SK-N-SH (cell line): ENCODE measurements at regions not wholly inside any gene's neighbourhood (a gene's known extent, or its start where the extent isn't known, plus 50 kb on each side); places are given as distances from the start of the nearest gene placed in this dataset.

Experiments used
- CTCF ChIA-PET: fragments of 300-600, 350-600 bp; formaldehyde crosslinking; extraction: SDS; loops from one replicate; lab custom pipeline; 2021; lab: Yijun Ruan, JAX
- POLR2A ChIA-PET: fragments of 350-600 bp; sonication (Branson Sonifier 250); formaldehyde crosslinking; extraction: SDS; loops from one replicate; lab custom pipeline; 2020; ENCODE audit warnings: antibody characterized with exemption, inconsistent platforms; lab: Yijun Ruan, JAX
- DNase-seq: peaks from one replicate; pipeline ENCODE4 v3.0.0; 2012
- H2AFZ ChIP-seq: fragments of 200-600 bp; sonication (generic); 2 replicates; pipeline ENCODE4 v1.8.1; 2016; ENCODE audit warnings: antibody characterized with exemption, mild to moderate bottlenecking, low read depth
- H3F3A ChIP-seq: fragments of 200-600 bp; sonication (generic); replicated peaks from 2 replicates; pipeline ENCODE3; 2016; ENCODE audit warnings: antibody characterized with exemption, mild to moderate bottlenecking; ENCODE audit not compliant: insufficient read depth
- H3K27ac ChIP-seq, 2 experiments: fragments of 200-500 bp in 1 of 2; fragments of 200-600 bp in 1 of 2; sonication (Bioruptor generic) in 1 of 2; sonication (generic), shearing (Covaris generic) in 1 of 2; 2 replicates each; pipeline versions ENCODE4 v1.5.1 to v1.6.1; 2014 to 2016; ENCODE audit warnings: low read depth in 2 of 2, inconsistent platforms in 1 of 2, low read length in 1 of 2, mild to moderate bottlenecking in 1 of 2, mixed read lengths in 1 of 2
- H3K27me3 ChIP-seq: fragments of 200-600 bp; sonication (generic), shearing (Covaris generic); 2 replicates; pipeline ENCODE4 v1.6.1; 2016; ENCODE audit warnings: mixed run types; ENCODE audit not compliant: insufficient read depth
- H3K36me3 ChIP-seq, 2 experiments: fragments of 200-500 bp in 1 of 2; fragments of 200-600 bp in 1 of 2; sonication (Bioruptor generic) in 1 of 2; sonication (generic) in 1 of 2; replicated peaks in 1 of 2; 2 replicates each; pipeline versions ENCODE3 to v1.5.1; 2014 to 2016; ENCODE audit warnings: low read length in 1 of 2, mild to moderate bottlenecking in 1 of 2; ENCODE audit not compliant: insufficient read depth in 2 of 2, control insufficient read depth in 1 of 2
- H3K4me1 ChIP-seq, 2 experiments: fragments of 200-500 bp in 1 of 2; fragments of 200-600 bp in 1 of 2; sonication (Bioruptor generic) in 1 of 2; sonication (generic), shearing (Covaris generic) in 1 of 2; 2 replicates each; pipeline versions ENCODE4 v1.5.1 to v1.6.1; 2014 to 2016; ENCODE audit warnings: low read depth in 1 of 2, low read length in 1 of 2, mixed run types in 1 of 2; ENCODE audit not compliant: insufficient read depth in 2 of 2, control insufficient read depth in 1 of 2
- H3K4me2 ChIP-seq: fragments of 200-600 bp; sonication (generic), shearing (Covaris generic); 2 replicates; pipeline ENCODE4 v1.6.1; 2017; ENCODE audit warnings: mixed run types
- H3K4me3 ChIP-seq, 2 experiments: fragments of 200-500 bp in 1 of 2; fragments of 200-600 bp in 1 of 2; sonication (Bioruptor generic) in 1 of 2; sonication (generic), shearing (Covaris generic) in 1 of 2; 2 replicates each; pipeline versions ENCODE4 v1.5.1 to v1.8.1; 2014 to 2016; ENCODE audit warnings: low read depth in 2 of 2, inconsistent platforms in 1 of 2, low read length in 1 of 2, mild to moderate bottlenecking in 1 of 2, mixed read lengths in 1 of 2, moderate library complexity in 1 of 2
- H3K79me2 ChIP-seq: fragments of 200-600 bp; sonication (generic); 2 replicates; pipeline ENCODE4 v1.8.1; 2017; ENCODE audit warnings: mild to moderate bottlenecking; ENCODE audit not compliant: insufficient read depth
- H3K9ac ChIP-seq: fragments of 200-600 bp; sonication (generic); 2 replicates; pipeline ENCODE4 v1.6.1; 2017; ENCODE audit warnings: mixed run types
- H3K9me2 ChIP-seq: fragments of 200-600 bp; sonication (generic); 2 replicates; pipeline ENCODE4 v1.6.1; 2017; ENCODE audit warnings: mixed run types
- H3K9me3 ChIP-seq: fragments of 200-600 bp; sonication (generic); 2 replicates; pipeline ENCODE4 v1.6.1; 2017; ENCODE audit warnings: mixed run types, mild to moderate bottlenecking, moderate library complexity
- H4K20me1 ChIP-seq: fragments of 200-600 bp; sonication (generic); 2 replicates; pipeline ENCODE4 v1.6.1; 2017; ENCODE audit warnings: mild to moderate bottlenecking, mixed run types; ENCODE audit not compliant: insufficient read depth
- CHD2 ChIP-seq: fragments of 150-350 bp; IDR thresholded peaks from 2 replicates; pipeline ENCODE4 v1.6.1; 2018; ENCODE audit warnings: low read length; ENCODE audit not compliant: partially characterized antibody
- FOSL2 ChIP-seq: IDR thresholded peaks from 2 replicates; pipeline ENCODE4 v1.4.0; 2012; ENCODE audit warnings: low read depth, mild to moderate bottlenecking, moderate library complexity, borderline replicate concordance
- FOXM1 ChIP-seq: IDR thresholded peaks from 2 replicates; pipeline ENCODE4 v1.4.0; 2012; ENCODE audit warnings: low read depth, mild to moderate bottlenecking
- GABPA ChIP-seq: IDR thresholded peaks from 2 replicates; pipeline ENCODE4 v1.4.0; 2012; ENCODE audit warnings: low read depth, mild to moderate bottlenecking
- GATA2 ChIP-seq: sonication (generic); formaldehyde crosslinking; IDR thresholded peaks from 2 replicates; pipeline ENCODE4 v1.5.0; 2020; ENCODE audit warnings: mild to moderate bottlenecking, missing genetic modification reagents
- MXI1 ChIP-seq: IDR thresholded peaks from 2 replicates; pipeline ENCODE4 v1.6.1; 2012; ENCODE audit warnings: mild to moderate bottlenecking, low read depth, low read length, improper control_type of control experiment
- NFIC ChIP-seq: IDR thresholded peaks from 2 replicates; pipeline ENCODE4 v1.4.0; 2012; ENCODE audit warnings: borderline replicate concordance
- NRF1 ChIP-seq: IDR thresholded peaks from 2 replicates; pipeline ENCODE4 v1.6.1; 2012; ENCODE audit warnings: low read depth, mild to moderate bottlenecking, low read length
- RAD21 ChIP-seq: IDR thresholded peaks from 2 replicates; pipeline ENCODE4 v1.6.1; 2012; ENCODE audit warnings: mild to moderate bottlenecking, low read length
- RXRA ChIP-seq: IDR thresholded peaks from 2 replicates; pipeline ENCODE4 v1.4.0; 2012; ENCODE audit warnings: low read depth, mild to moderate bottlenecking, borderline replicate concordance
- SIN3A ChIP-seq: IDR thresholded peaks from 2 replicates; pipeline ENCODE4 v1.6.1; 2012; ENCODE audit warnings: low read depth, mild to moderate bottlenecking, low read length, moderate library complexity, borderline replicate concordance
- TAF1 ChIP-seq: IDR thresholded peaks from 2 replicates; pipeline ENCODE4 v1.6.1; 2012; ENCODE audit warnings: low read depth, mild to moderate bottlenecking, low read length, moderate library complexity, borderline replicate concordance
- TCF12 ChIP-seq: IDR thresholded peaks from 2 replicates; pipeline ENCODE4 v1.4.0; 2012
- YY1 ChIP-seq: IDR thresholded peaks from 2 replicates; pipeline ENCODE4 v1.4.0; 2012; ENCODE audit warnings: low read depth, mild to moderate bottlenecking
- WGBS: methylation state at CpG from one replicate; pipeline ENCODE4 v1.1.6; 2017; ENCODE audit warnings: low lambda C conversion rate; 5-methylcytosine and 5-hydroxymethylcytosine counted together
- TF ChIP-seq, protein P1 (sequence below): IDR thresholded peaks from 2 replicates; pipeline ENCODE4 v1.6.1; 2012; ENCODE audit warnings: mild to moderate bottlenecking, low read depth, low read length, moderate library complexity
- TF ChIP-seq, protein P2 (sequence below): fragments of 150-350 bp; IDR thresholded peaks from 2 replicates; pipeline ENCODE4 v1.6.1; 2016; ENCODE audit warnings: mild to moderate bottlenecking, low read depth, low read length
- TF ChIP-seq, protein P3 (sequence below): fragments of 150-350 bp; IDR thresholded peaks from 2 replicates; pipeline ENCODE4 v1.6.1; 2017; ENCODE audit warnings: antibody characterized with exemption, low read length, low read depth, borderline replicate concordance

DNA sequence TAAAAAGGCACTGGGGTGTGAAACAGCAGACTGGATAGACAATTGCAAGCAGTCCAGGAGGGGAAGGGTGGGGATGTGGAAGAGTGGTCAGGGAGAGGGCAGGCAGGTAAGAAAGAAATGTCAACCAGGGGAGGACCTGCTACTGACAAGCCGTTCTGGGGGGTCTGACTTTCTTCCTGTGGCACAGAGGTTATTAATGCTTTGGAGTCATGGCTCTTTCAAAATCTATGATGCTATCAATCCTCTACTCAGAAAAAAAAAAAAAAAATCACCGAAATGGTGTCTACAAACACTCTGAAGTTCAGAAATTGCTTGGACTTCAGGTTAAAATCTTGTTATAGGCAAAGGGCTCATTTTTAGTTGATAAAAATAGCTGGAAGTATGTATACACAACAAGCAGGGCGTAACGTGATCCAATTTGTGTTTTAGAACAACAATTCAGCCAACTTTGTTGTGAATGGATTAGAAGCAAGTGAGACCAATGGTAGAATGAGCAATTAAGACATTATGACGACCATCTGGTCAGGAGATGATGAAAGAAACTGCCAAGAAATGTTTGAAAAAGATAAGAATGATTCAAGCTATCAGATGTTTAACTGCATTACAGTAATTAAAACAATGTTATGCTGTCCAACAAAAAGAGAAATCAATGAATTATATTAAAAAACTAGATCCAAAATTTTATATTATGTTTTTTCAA lies 255.2 kb downstream of the DEPDC1B start:
- TF ChIP-seq RAD21 (no peak), GABPA (no peak), FOXM1 (no peak), MXI1 (no peak), RXRA (no peak), GATA2 (CRISPR knock-in tag) (no peak), NRF1 (no peak)
- TF ChIP-seq, protein P1, sequence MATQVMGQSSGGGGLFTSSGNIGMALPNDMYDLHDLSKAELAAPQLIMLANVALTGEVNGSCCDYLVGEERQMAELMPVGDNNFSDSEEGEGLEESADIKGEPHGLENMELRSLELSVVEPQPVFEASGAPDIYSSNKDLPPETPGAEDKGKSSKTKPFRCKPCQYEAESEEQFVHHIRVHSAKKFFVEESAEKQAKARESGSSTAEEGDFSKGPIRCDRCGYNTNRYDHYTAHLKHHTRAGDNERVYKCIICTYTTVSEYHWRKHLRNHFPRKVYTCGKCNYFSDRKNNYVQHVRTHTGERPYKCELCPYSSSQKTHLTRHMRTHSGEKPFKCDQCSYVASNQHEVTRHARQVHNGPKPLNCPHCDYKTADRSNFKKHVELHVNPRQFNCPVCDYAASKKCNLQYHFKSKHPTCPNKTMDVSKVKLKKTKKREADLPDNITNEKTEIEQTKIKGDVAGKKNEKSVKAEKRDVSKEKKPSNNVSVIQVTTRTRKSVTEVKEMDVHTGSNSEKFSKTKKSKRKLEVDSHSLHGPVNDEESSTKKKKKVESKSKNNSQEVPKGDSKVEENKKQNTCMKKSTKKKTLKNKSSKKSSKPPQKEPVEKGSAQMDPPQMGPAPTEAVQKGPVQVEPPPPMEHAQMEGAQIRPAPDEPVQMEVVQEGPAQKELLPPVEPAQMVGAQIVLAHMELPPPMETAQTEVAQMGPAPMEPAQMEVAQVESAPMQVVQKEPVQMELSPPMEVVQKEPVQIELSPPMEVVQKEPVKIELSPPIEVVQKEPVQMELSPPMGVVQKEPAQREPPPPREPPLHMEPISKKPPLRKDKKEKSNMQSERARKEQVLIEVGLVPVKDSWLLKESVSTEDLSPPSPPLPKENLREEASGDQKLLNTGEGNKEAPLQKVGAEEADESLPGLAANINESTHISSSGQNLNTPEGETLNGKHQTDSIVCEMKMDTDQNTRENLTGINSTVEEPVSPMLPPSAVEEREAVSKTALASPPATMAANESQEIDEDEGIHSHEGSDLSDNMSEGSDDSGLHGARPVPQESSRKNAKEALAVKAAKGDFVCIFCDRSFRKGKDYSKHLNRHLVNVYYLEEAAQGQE = no peak
- TF ChIP-seq, protein P2, sequence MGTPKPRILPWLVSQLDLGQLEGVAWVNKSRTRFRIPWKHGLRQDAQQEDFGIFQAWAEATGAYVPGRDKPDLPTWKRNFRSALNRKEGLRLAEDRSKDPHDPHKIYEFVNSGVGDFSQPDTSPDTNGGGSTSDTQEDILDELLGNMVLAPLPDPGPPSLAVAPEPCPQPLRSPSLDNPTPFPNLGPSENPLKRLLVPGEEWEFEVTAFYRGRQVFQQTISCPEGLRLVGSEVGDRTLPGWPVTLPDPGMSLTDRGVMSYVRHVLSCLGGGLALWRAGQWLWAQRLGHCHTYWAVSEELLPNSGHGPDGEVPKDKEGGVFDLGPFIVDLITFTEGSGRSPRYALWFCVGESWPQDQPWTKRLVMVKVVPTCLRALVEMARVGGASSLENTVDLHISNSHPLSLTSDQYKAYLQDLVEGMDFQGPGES = no peak
- no peaks in the 10 kb centered on the region for H3K79me2 ChIP-seq
- no peaks in the 10 kb centered on the region for H3K27me3 ChIP-seq
- POLR2A ChIA-PET = no interaction called here
- no peak overlapping the region for H3K9ac ChIP-seq
- no peaks in the 10 kb centered on the region for H3K9me3 ChIP-seq
- H3K4me2 ChIP-seq = no peak overlapping the region
- no peaks in the 10 kb centered on the region for H3K36me3 ChIP-seq
- H3K4me3 ChIP-seq = no peak overlapping the region
- H3K4me1 ChIP-seq = no peaks in the 10 kb centered on the region; a peak in 1 of 4 replicates
- WGBS = 51% methylated on average over 5 of the region's 5 CpGs
- H2AFZ ChIP-seq = no peak overlapping the region
- H4K20me1 ChIP-seq = no peaks in the 10 kb centered on the region
- no peak for DNase-seq
- no peaks in the 10 kb centered on the region for H3K9me2 ChIP-seq
- no peaks in the 10 kb centered on the region for H3F3A ChIP-seq
- H3K27ac ChIP-seq = no peak overlapping the region
- CTCF ChIA-PET = interaction anchor here (0.6 kb wide), 1 partner anchor 11 kb away, joined by 4 read pairs; no protein-coding TSS in a partner anchor

DNA sequence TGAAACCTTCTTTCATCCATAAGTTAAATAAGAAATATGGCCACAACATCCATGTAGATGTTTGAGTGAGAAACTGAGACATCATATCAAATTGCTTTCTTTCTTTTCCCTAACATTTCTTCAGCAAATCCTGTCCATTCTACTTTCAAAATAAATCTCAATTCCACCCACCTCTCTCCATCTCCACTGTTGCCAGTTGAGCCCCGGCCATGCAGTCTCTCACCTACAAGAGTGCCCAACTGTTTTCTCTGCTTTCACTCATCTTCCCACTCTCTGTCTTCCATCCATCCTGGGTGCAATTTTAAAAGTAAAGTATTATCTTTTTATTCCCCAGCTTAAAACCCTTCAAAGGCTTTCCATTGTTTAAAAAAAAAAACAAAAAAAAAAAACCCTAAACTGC lies 260.4 kb downstream of the DEPDC1B start:
- DNase-seq = no peak
- Histone ChIP-seq H3K4me1 (no peaks in the 10 kb centered on the region; a peak in 1 of 4 replicates), H3K79me2 (no peaks in the 10 kb centered on the region), H3K36me3 (no peaks in the 10 kb centered on the region), H3K9me2 (no peaks in the 10 kb centered on the region), H3K4me2 (no peak overlapping the region), H3K27ac (no peak overlapping the region), H4K20me1 (no peaks in the 10 kb centered on the region), H3F3A (no peaks in the 10 kb centered on the region), H3K4me3 (no peak overlapping the region), H3K9ac (no peak overlapping the region), H2AFZ (no peak overlapping the region), H3K27me3 (no peaks in the 10 kb centered on the region), H3K9me3 (no peaks in the 10 kb centered on the region)
- CTCF ChIA-PET = interaction anchor here (1.0 kb wide), 1 partner anchor 28 kb away, joined by 3 read pairs; no protein-coding TSS in a partner anchor
- TF ChIP-seq TCF12 (no peak), YY1 (no peak), FOSL2 (no peak), NRF1 (no peak), NFIC (no peak), GABPA (no peak), CHD2 (no peak), SIN3A (no peak), GATA2 (CRISPR knock-in tag) (no peak), TAF1 (no peak)
- TF ChIP-seq, protein P3, sequence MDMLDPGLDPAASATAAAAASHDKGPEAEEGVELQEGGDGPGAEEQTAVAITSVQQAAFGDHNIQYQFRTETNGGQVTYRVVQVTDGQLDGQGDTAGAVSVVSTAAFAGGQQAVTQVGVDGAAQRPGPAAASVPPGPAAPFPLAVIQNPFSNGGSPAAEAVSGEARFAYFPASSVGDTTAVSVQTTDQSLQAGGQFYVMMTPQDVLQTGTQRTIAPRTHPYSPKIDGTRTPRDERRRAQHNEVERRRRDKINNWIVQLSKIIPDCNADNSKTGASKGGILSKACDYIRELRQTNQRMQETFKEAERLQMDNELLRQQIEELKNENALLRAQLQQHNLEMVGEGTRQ = no peak
- POLR2A ChIA-PET = no interaction called here
- WGBS = 83% methylated on average over 1 of the region's 1 CpG
